HG03558 (cell line): ENCODE measurements at regions not wholly inside any gene's neighbourhood (a gene's known extent, or its start where the extent isn't known, plus 50 kb on each side); places are given as distances from the start of the nearest gene placed in this dataset.
"Not testable (repeated sequence)": the region's sequence is repeated elsewhere in the genome, so short reads cannot be mapped to it uniquely, and the experiment has no call there.

ENCODE experiments used
- ATAC-seq: cut with Tn5 transposase; IDR thresholded peaks from one replicate; pipeline ENCODE4 v1.9.1; 2021; ENCODE audit warnings: moderate number of reproducible peaks; ENCODE audit not compliant: unreplicated experiment; ENCODE audit errors: extremely low read depth

GRCh38 chr18:56490942-56491341 is 147.4 kb downstream of the TXNL1 start:
- ATAC-seq, result no peak

- no peak for ATAC-seq
Measured at GRCh38 chr18:56489893-56490292, 148.5 kb downstream of the TXNL1 start.

GRCh38 chr18:56488739-56489138 is 149.7 kb downstream of the TXNL1 start:
- no peak for ATAC-seq

- no peak for ATAC-seq
Measured at GRCh38 chr18:56487801-56488200, 150.6 kb downstream of the TXNL1 start.

- ATAC-seq, result no peak
Measured at GRCh38 chr18:56483386-56483785, 155.0 kb downstream of the TXNL1 start.

- ATAC-seq, result not testable (repeated sequence)
Measured at GRCh38 chr18:56482813-56483212, 155.6 kb downstream of the TXNL1 start.

- no peak for ATAC-seq
Measured at GRCh38 chr18:56481751-56482150, 156.6 kb downstream of the TXNL1 start.

- ATAC-seq, result no peak
Measured at GRCh38 chr18:56479841-56480240, 158.6 kb downstream of the TXNL1 start.

- no peak for ATAC-seq
Measured at GRCh38 chr18:56475250-56475649, 163.1 kb downstream of the TXNL1 start.

GRCh38 chr18:56473400-56474024 is 164.9 kb downstream of the TXNL1 start:
- no peak for ATAC-seq

- no peak for ATAC-seq
Measured at GRCh38 chr18:56470406-56471351, 167.7 kb downstream of the TXNL1 start.

GRCh38 chr18:56469582-56469981 is 168.8 kb downstream of the TXNL1 start:
- no peak for ATAC-seq

- ATAC-seq, result no peak
Measured at GRCh38 chr18:56468396-56468795, 170.0 kb downstream of the TXNL1 start.

- ATAC-seq, result no peak
Measured at GRCh38 chr18:56462276-56462675, 176.1 kb downstream of the TXNL1 start.

GRCh38 chr18:56461151-56461550 is 177.2 kb downstream of the TXNL1 start:
- no peak for ATAC-seq

GRCh38 chr18:56460581-56460980 is 177.8 kb downstream of the TXNL1 start:
- no peak for ATAC-seq

- no peak for ATAC-seq
Measured at GRCh38 chr18:56458770-56459712, 179.4 kb downstream of the TXNL1 start.

GRCh38 chr18:56455874-56456273 is 182.5 kb downstream of the TXNL1 start:
- no peak for ATAC-seq

- no peak for ATAC-seq
Measured at GRCh38 chr18:56455141-56455540, 183.3 kb downstream of the TXNL1 start.

GRCh38 chr18:56453631-56454030 is 184.8 kb downstream of the TXNL1 start:
- ATAC-seq, result no peak
